ENCODE measurements at regions not wholly inside any gene's neighbourhood (a gene's known extent, or its start where the extent isn't known, plus 50 kb on each side); places are given as distances from the start of the nearest gene placed in this dataset.

DNA sequence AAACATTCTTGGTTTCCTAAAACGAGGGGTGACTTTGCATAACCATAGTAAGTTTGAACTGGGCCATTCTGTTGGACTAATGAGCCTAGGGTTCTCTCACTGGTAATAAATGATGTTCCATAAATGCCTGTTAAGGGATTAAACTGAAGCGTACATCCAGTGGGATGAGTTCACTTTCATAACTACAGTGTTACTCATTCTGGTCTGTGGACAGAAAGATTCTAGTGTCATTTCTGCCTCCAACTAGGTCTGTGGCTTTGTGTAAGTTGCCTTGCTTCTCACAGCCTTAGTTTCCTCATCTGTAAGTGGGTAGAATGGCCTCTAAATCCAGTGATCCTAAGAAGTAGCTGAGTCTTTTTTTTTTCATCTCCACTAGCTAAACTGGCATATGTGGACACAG is 1860.6 kb upstream of the PIK3C3 start:
- DNase-seq: no peak

DNA sequence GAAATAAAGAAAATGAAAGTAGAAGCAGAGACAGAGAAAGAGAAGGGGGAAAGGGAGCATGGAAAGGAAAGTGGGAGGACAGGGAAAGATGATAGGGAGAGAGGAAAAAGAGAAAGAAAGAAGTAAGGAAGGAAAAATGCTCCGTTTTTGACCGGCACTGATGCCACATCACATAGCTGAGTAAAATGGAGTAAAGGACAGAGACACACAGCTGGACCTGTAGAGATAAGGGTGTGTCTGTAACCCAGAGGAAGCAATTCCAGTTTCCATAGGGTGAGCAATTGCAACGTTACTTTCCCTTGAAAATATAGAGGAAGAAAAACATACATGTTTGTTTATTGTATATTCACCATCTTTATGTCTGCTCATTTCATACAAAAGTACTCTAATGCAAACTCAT is 1866.9 kb upstream of the PIK3C3 start:
- DNase-seq: no peak

DNA sequence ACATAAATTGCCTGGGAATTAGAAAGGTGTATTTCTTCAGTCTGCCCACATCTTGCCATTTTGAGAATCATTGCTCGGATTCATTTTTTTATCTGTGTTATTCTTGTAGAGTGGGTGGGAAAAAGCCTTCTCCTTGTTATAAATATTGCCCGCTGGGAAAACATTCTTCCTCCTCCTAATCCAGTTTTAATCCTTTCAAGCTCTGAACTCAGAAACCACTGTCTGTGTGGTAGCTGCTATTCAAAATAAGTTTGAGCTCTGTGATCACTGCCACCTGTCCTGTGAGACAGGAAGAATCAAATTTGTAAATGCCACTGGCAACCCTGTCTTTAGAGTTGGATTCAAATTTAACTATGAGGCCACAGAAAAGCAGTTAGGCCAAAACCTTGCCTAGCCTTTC is 1875.2 kb upstream of the PIK3C3 start:
- DNase-seq: no peak

DNA sequence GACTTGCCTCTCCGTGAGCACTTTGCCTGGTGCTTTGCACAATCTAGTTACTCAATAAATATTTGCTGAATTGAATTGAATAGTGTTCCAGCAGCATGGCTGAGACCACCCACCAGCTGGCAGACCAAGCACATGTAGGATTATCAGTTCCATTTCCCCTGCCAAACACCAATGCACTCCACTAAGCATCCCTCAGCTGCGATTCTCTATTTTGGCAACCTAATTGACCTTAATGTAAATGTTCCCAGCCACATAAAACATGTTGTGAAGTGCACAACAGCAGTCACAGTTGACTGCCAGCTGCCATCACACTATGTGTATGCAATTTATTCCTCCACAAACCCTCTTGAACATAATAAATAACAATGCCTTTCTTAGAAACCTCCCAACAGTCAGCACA is 1879.4 kb upstream of the PIK3C3 start:
- no peak for DNase-seq

DNA sequence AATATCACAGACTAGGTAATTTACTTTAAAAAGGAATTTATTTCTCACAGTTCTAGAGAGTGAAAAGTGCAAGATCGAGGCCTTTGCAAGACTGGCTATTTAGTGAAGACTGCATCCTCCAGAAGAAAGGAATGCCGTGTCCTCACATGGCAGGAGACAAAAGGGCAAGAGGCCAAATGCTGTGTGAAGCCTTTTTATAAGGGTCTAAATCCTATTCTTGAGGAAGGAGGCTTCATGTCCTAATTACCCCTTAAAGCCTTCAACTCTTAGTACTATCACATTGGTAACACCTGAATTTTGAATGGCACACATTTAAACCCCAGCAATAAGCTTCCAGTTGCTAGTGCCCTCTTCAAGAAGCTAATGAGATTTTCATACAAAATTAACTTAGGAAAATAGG is 1882.3 kb upstream of the PIK3C3 start:
- no peak for DNase-seq

GRCh38 chr18:40066368-40066767 is 1888.7 kb upstream of the PIK3C3 start:
- DNase-seq: no peak

DNA sequence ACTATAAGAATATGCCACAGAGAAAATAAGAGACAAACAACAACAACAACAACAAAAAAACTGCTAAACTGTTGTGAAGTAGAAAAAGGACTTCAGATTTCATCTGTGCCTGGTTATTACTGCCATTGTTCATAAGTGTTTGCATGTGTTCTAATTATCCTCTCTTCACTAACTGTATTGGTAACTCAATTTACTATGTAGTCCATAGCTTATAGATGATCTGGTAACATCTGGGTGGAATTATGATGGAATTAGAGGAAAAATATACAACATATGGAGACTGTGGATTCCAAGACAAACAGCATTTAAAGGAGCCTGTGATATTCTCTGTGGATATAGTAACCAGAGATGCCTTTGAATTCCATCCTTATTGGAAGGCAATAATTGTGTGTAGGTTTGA is 1891.5 kb upstream of the PIK3C3 start:
- DNase-seq: no peak

- no peak for DNase-seq
Measured at GRCh38 chr18:40061086-40061485, 1893.9 kb upstream of the PIK3C3 start.

GRCh38 chr18:40060562-40060961 is 1894.5 kb upstream of the PIK3C3 start:
- no peak for DNase-seq

GRCh38 chr18:40058811-40059570 is 1896.0 kb upstream of the PIK3C3 start:
- DNase-seq: no peak

DNA sequence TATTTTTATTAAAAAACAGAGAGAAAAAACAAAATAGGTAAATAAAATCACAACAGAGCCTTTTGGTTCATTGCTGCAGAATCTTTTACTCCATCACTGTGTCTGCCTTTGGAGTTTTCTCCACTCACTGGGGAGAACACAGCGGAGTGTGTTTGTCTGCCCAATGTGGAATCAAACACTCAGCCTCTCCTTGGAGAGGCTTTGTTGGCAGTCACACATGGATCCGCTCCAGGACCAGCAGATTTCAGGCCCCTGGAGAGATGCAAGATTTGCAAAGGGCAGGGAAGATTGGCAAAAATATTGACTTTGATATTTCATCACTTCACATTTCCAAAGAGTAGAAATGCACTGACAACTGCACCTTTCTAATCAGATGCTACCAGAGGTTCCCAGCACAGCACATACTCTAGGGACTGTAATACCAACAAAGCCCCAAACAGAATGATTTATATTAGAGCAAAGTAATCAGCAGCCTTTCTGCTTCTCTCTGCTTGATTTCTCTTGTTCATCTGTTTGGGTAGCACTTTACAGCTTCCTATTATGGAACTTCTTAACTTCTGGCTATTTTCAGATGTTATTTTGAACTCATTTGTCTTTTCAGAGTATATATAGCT is 1898.8 kb upstream of the PIK3C3 start:
- DNase-seq: no peak

DNA sequence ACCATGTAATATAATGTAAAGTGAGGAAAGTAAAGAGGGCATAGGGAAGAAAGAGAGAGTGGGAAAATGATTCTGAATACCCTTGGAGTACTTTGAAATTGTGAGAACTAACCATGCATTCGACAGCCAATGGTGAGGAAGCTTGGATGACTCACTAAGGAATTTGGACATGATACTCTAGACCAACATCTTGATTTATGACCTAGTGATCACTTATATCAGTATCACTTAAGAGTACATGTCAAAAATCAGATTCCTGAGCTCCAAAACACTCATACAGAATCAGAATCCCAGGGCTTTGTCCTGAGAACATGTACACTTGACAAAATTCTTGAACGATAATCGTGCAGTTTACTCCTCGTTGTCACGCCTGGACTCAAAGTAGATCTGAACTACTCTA is 1899.8 kb upstream of the PIK3C3 start:
- DNase-seq: no peak

DNA sequence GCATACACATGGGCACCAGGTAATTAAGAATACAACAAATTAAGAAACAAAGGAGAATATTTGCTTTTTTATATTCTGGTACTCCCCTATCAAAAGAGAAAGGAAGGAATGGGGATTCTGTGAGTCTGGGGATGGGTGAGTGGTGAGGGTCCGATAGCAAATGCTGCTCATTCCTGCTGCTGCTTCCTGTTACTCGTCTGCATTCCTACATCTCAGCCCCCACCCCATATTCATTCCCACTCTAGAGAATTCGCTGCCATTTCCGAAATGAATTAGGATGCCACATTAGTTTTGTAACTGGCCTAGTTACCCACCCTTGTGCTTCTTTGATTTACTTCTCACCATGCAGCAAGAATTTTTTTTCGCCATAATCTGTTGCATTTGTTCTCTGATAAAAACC is 1905.3 kb upstream of the PIK3C3 start:
- DNase-seq: no peak

DNA sequence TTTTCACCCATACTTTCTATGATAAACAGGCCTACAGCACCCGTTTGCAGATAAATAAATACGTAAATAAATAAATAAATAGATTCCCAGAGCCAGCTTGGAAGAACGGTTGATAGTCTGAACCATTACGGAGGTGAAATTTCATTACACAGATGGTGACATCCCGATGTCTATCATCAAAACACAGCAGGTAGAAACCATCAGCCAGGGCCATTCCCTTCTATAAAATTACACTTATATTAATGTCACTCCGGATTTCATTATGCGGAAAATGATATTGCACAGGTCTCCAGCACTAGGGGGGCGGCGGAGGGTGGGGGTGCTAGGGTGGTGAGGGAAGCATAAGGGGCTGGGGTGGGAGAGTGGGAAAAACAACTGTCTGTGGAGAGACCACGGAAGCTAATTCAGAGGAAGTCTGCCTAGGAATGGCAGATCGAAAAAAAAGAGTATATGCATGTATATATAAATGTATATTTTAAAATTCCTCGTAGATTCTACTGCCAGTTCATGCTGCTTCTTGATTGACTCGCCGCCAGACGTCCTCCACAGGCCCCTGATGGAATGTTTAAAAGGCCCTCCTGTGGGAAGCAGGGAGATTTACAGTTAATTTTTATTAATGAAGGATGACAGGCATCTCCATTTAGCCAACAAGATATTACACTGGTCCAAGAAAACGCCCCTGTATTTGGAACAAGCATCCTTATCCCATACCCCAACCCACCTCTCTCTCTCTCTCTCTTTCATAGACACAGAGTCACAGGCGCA is 1906.0 kb upstream of the PIK3C3 start:
- DNase-seq: no peak

DNA sequence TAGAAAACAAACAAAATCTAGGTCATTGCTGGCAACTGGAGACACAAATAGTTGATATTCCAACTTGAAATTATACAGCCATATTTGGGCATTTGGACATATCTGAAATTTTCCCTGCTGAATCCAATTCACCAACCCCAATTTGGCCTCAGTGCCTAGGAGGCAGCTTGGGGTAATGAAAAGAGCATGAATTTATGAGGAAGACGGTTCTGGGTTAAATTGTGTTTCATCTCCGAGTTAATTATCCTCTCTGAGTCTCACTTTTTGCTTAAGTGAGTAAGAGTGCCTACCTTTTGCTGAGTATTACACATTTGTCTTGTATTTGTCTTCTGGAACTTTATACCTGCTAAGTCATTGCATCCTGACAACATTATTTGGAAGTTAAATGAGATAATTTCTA is 1906.8 kb upstream of the PIK3C3 start:
- DNase-seq: no peak

- DNase-seq: no peak
Measured at GRCh38 chr18:40046596-40046995, 1908.4 kb upstream of the PIK3C3 start.

GRCh38 chr18:40041951-40042350 is 1913.1 kb upstream of the PIK3C3 start:
- no peak for DNase-seq

GRCh38 chr18:40040574-40040973 is 1914.5 kb upstream of the PIK3C3 start:
- no peak for DNase-seq

GRCh38 chr18:40037356-40037755 is 1917.7 kb upstream of the PIK3C3 start:
- DNase-seq: no peak

- no peak for DNase-seq
Measured at GRCh38 chr18:40036861-40037260, 1918.2 kb upstream of the PIK3C3 start.

DNA sequence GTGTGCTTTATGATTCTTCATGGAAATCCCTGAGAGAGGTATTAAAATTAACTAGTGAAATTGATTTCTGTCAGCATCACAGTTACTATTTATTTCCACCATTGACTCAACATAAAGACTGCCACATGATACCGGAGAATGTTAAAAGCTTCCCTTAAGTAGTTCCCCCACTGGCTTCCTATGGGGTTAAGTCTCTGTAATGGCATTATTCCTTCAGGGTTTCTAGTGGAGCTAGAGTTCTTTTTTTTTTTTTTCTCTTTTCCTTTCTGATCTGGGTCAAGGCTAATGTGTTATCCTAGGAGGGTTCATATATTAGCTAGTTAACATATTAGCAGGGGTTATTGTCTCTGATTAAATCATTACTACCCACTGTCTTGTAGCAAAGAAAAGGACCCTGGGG is 1919.1 kb upstream of the PIK3C3 start:
- no peak for DNase-seq

- DNase-seq: no peak
Measured at GRCh38 chr18:40032076-40032475, 1923.0 kb upstream of the PIK3C3 start.

DNA sequence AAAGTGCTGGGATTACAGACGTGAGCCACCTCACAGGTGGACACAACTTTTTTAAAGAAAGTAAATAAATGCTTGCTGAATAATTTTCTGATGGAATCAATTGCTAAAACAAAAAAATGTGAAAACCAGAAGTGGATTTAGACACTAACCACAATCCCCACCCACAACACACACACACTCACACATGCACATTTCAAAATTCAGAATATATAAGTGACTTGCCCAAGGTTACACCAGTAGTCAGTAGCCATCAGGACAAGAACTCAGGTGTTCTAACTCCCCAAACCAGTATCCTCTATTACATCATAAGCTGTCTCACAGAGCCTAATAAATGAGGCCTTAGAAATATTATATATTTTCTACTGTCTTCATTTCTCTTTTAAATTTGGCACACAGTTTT is 1923.6 kb upstream of the PIK3C3 start:
- no peak for DNase-seq

GRCh38 chr18:40019797-40020392 is 1935.1 kb upstream of the PIK3C3 start:
- DNase-seq: no peak
